ENCODE measurements at regions not wholly inside any gene's neighbourhood (a gene's known extent, or its start where the extent isn't known, plus 50 kb on each side); places are given as distances from the start of the nearest gene placed in this dataset.

DNA sequence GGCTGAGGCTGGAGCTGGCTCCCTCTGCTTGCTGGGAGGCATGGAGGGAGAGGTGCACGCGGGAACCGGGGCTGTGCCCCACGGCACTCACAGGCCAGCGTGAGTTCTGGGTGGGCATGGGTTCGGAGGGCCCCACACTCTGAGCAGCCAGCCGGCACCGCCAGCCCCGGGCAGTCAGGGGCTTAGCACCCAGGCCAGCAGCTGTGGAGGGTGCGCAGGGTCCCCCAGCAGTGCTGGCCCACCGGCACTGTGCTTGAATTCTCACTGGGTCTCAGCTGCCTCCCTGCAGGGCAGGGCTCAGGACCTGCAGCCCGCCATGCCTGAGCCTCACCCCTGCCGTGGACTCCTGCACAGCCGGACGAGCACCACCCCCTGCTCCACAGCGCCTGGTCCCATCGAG lies 164.9 kb upstream of the PLD5 start:
- Histone ChIP-seq H4K8ac (ENCODE audit: extremely low read depth, insufficient read depth, low read length) (no peak overlapping the region), H3K14ac (ENCODE audit: insufficient read length) (no peak overlapping the region), H2BK5ac (ENCODE audit: low read depth, low read length) (no peak overlapping the region), H3K79me1 (ENCODE audit: low read depth, low read length) (no peaks in the 10 kb centered on the region), H2BK20ac (ENCODE audit: low read length) (no peak overlapping the region), H3K27ac (ENCODE audit: low read depth, low read length) (no peak overlapping the region), H4K5ac (ENCODE audit: insufficient read length, low read depth, low read length) (no peak overlapping the region), H4K20me1 (replicated peaks in 1 of 2; ENCODE audit: control insufficient read depth in 1 of 2, insufficient read depth in 2 of 2, low read length in 2 of 2) (no peaks in the 10 kb centered on the region), H2BK120ac (replicated peaks; ENCODE audit: low read depth, low read length) (no peak overlapping the region), H3K4ac (replicated peaks; ENCODE audit: insufficient read length, low read depth, low read length) (no peak overlapping the region), H3K9ac (replicated peaks in 1 of 4; ENCODE audit: extremely low read depth in 1 of 4, low read depth in 3 of 4, low read length in 3 of 4) (no peak overlapping the region), H3K23ac (ENCODE audit: insufficient read length) (no peak overlapping the region), H3K36me3 (ENCODE audit: control insufficient read depth in 2 of 4, insufficient read depth in 4 of 4, low read length in 3 of 4) (no peaks in the 10 kb centered on the region), H3K56ac (replicated peaks; ENCODE audit: insufficient read length, low read depth, low read length) (no peak overlapping the region), H3K4me1 (replicated peaks in 1 of 4; ENCODE audit: control insufficient read depth in 3 of 4, insufficient read depth in 4 of 4, low read length in 3 of 4) (no peaks in the 10 kb centered on the region), H2BK12ac (ENCODE audit: low read depth, low read length) (no peak overlapping the region), H2AFZ (ENCODE audit: low read length) (no peak overlapping the region), H3K79me2 (ENCODE audit: control insufficient read depth in 1 of 2, insufficient read depth in 2 of 2, low read length in 2 of 2) (no peaks in the 10 kb centered on the region), H3K4me2 (ENCODE audit: insufficient read depth in 1 of 2, low read depth in 2 of 2, low read length in 2 of 2) (no peak overlapping the region), H3K23me2 (ENCODE audit: low read depth, low read length) (no peaks in the 10 kb centered on the region; the same call in 1 of the 2 replicates), H3K4me3 (ENCODE audit: extremely low read depth in 1 of 4, insufficient read depth in 2 of 4, low read depth in 3 of 4, low read length in 4 of 4) (no peak overlapping the region), H3K27me3 (replicated peaks in 1 of 4; ENCODE audit: control insufficient read depth in 3 of 4, extremely low read depth in 1 of 4, insufficient read depth in 3 of 4, low read length in 3 of 4) (no peaks in the 10 kb centered on the region), H2AK5ac (ENCODE audit: low read depth, low read length) (no peak overlapping the region), H4K91ac (replicated peaks; ENCODE audit: insufficient read length, low read length) (no peak overlapping the region), H2BK15ac (ENCODE audit: low read length) (no peak overlapping the region), H3K9me3 (ENCODE audit: insufficient read depth in 2 of 2, low read depth in 1 of 2, low read length in 1 of 2) (peaks cover 0 to 8% of the 10 kb centered on the region in 2 experiments; a peak in 2 of 4 replicates), H3K18ac (ENCODE audit: extremely low read depth, low read length) (no peak overlapping the region)
- CTCF ChIA-PET (ENCODE audit: partially characterized antibody): interaction anchor here (3.2 kb wide), 1 partner anchor 37 kb away, joined by 11 read pairs; no protein-coding TSS in a partner anchor
- POLR2A ChIA-PET (ENCODE audit: partially characterized antibody): no interaction called here
- FAIRE-seq (no peak), DNase-seq (ENCODE audit: low read depth in 1 of 2, low spot score in 2 of 2) (no peak)
- WGBS, 2 experiments (ENCODE audit: extremely low coverage in 1 of 2, insufficient coverage in 1 of 2, insufficient read length in 1 of 2, insufficient replicate concordance in 2 of 2, low coverage in 1 of 2, low lambda C conversion rate in 2 of 2, missing lambda C conversion rate in 1 of 2): 90% methylated on average over 2 of the region's 17 CpGs; no CpG with 5 or more reads in 1 of the 2 experiments
- TF ChIP-seq CBX5 (IDR thresholded peaks at IDR 0.05; ENCODE audit: low read depth, low read length) (no peak), NANOG (IDR thresholded peaks at IDR 0.05; ENCODE audit: insufficient read depth, low read depth, low read length, poor library complexity, severe bottlenecking) (no peak), PHF8 (conservative IDR thresholded peaks at IDR 0.05; ENCODE audit: low read depth, low read length) (no peak), NRF1 (IDR thresholded peaks at IDR 0.05; ENCODE audit: low read depth, low read length) (no peak), RNF2 (IDR thresholded peaks at IDR 0.05; ENCODE audit: borderline replicate concordance, low read depth, low read length, missing control alignments, poor library complexity, severe bottlenecking) (no peak), EZH2 (IDR thresholded peaks at IDR 0.05; ENCODE audit: low read depth, low read length, severe bottlenecking) (no peak), SAP30 (IDR thresholded peaks at IDR 0.05; ENCODE audit: insufficient read depth, insufficient replicate concordance, low read length) (no peak), SP1 (IDR thresholded peaks at IDR 0.05; ENCODE audit: low read depth, low read length) (no peak), TAF7 (optimal IDR thresholded peaks at IDR 0.05; ENCODE audit: borderline replicate concordance, low read depth, low read length) (no peak), POU5F1 (IDR thresholded peaks at IDR 0.05; ENCODE audit: low read depth, low read length) (no peak), POLR2AphosphoS5 (IDR thresholded peaks at IDR 0.05; ENCODE audit: low read depth, low read length) (no peak), RAD21 (IDR thresholded peaks at IDR 0.05 in 1 of 2, conservative IDR thresholded peaks at IDR 0.05 in 1 of 2; ENCODE audit: low read depth in 2 of 2, low read length in 2 of 2) (no peak)
- TF ChIP-seq, protein P1, sequence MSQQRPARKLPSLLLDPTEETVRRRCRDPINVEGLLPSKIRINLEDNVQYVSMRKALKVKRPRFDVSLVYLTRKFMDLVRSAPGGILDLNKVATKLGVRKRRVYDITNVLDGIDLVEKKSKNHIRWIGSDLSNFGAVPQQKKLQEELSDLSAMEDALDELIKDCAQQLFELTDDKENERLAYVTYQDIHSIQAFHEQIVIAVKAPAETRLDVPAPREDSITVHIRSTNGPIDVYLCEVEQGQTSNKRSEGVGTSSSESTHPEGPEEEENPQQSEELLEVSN (IDR thresholded peaks at IDR 0.05): no peak
